ENCODE measurements at regions not wholly inside any gene's neighbourhood (a gene's known extent, or its start where the extent isn't known, plus 50 kb on each side); places are given as distances from the start of the nearest gene placed in this dataset.
"Not testable (repeated sequence)": the region's sequence is repeated elsewhere in the genome, so short reads cannot be mapped to it uniquely, and the experiment has no call there.

DNA sequence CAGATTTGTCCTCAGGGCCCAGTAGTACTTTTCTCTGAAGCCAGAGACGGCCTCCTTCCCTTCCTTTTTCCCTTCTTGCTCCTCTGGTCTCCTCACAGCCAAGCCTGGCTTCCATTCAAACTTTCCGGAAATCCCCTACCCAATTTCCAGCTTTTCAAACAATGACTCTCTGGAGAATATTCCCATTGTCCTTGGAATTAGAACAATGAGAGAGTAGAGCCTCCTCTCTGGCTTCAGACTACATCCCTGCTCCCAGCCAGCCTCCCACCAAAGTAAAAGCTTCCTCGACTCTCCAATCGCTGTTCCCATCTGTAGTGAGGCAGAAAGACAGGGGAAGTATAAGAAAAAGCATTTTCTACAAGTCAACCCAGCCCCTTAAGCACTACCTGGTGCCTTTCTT lies 77.7 kb upstream of the SOX13 start (continued):
- TF ChIP-seq, protein P1, sequence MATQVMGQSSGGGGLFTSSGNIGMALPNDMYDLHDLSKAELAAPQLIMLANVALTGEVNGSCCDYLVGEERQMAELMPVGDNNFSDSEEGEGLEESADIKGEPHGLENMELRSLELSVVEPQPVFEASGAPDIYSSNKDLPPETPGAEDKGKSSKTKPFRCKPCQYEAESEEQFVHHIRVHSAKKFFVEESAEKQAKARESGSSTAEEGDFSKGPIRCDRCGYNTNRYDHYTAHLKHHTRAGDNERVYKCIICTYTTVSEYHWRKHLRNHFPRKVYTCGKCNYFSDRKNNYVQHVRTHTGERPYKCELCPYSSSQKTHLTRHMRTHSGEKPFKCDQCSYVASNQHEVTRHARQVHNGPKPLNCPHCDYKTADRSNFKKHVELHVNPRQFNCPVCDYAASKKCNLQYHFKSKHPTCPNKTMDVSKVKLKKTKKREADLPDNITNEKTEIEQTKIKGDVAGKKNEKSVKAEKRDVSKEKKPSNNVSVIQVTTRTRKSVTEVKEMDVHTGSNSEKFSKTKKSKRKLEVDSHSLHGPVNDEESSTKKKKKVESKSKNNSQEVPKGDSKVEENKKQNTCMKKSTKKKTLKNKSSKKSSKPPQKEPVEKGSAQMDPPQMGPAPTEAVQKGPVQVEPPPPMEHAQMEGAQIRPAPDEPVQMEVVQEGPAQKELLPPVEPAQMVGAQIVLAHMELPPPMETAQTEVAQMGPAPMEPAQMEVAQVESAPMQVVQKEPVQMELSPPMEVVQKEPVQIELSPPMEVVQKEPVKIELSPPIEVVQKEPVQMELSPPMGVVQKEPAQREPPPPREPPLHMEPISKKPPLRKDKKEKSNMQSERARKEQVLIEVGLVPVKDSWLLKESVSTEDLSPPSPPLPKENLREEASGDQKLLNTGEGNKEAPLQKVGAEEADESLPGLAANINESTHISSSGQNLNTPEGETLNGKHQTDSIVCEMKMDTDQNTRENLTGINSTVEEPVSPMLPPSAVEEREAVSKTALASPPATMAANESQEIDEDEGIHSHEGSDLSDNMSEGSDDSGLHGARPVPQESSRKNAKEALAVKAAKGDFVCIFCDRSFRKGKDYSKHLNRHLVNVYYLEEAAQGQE (IDR thresholded peaks at IDR 0.05; ENCODE audit: unreplicated experiment) = no peak
- no peak for TF ChIP-seq ZNF331 (CRISPR knock-in tag; IDR thresholded peaks at IDR 0.05; ENCODE audit: low read depth)
- no peak for TF ChIP-seq POLR2AphosphoS5 (IDR thresholded peaks at IDR 0.05; ENCODE audit: low read depth)
- no peak for TF ChIP-seq EZH2 (IDR thresholded peaks at IDR 0.05; ENCODE audit: low read depth, unreplicated experiment)
- TF ChIP-seq CREB1 (CRISPR knock-in tag; IDR thresholded peaks at IDR 0.05; ENCODE audit: low read depth) = no peak
- TF ChIP-seq ETS1 (IDR thresholded peaks at IDR 0.05) = no peak

- Histone ChIP-seq H3K27me3 (ENCODE audit: insufficient read depth) (peaks cover 31% of the 10 kb centered on the region), H3K79me2 (replicated peaks; ENCODE audit: insufficient read depth) (no peaks in the 10 kb centered on the region), H3K27ac (ENCODE audit: low read depth) (no peak overlapping the region), H3K4me1 (ENCODE audit: insufficient read depth) (peaks cover 51% of the 10 kb centered on the region), H3K4me2 (peak overlapping the region; percentile 71), H2AFZ (no peak overlapping the region), H4K20me1 (replicated peaks; ENCODE audit: insufficient read depth) (no peaks in the 10 kb centered on the region), H3K9me2 (ENCODE audit: insufficient read depth) (no peaks in the 10 kb centered on the region), H3F3A (replicated peaks; ENCODE audit: low read depth) (no peaks in the 10 kb centered on the region), H3K36me3 (ENCODE audit: insufficient read depth) (no peaks in the 10 kb centered on the region), H3K4me3 (peak overlapping the region; percentile 36)
- ATAC-seq (peak; percentile 79), DNase-seq (ENCODE audit: low spot score) (peak; percentile 86)
- Mint-ChIP-seq H3K27ac (no peak overlapping the region), H3K4me3 (no peak overlapping the region; the same call in 2 of the 3 replicates), H3K36me3 (ENCODE audit: low read depth) (peaks cover 9% of the 10 kb centered on the region), H3K9me3 (peaks cover 13% of the 10 kb centered on the region), H3K27me3 (ENCODE audit: insufficient read depth, low read depth, poor library complexity) (peaks cover 15% of the 10 kb centered on the region), H3K4me1 (peaks cover 38% of the 10 kb centered on the region)
- TF ChIP-seq, protein P2, sequence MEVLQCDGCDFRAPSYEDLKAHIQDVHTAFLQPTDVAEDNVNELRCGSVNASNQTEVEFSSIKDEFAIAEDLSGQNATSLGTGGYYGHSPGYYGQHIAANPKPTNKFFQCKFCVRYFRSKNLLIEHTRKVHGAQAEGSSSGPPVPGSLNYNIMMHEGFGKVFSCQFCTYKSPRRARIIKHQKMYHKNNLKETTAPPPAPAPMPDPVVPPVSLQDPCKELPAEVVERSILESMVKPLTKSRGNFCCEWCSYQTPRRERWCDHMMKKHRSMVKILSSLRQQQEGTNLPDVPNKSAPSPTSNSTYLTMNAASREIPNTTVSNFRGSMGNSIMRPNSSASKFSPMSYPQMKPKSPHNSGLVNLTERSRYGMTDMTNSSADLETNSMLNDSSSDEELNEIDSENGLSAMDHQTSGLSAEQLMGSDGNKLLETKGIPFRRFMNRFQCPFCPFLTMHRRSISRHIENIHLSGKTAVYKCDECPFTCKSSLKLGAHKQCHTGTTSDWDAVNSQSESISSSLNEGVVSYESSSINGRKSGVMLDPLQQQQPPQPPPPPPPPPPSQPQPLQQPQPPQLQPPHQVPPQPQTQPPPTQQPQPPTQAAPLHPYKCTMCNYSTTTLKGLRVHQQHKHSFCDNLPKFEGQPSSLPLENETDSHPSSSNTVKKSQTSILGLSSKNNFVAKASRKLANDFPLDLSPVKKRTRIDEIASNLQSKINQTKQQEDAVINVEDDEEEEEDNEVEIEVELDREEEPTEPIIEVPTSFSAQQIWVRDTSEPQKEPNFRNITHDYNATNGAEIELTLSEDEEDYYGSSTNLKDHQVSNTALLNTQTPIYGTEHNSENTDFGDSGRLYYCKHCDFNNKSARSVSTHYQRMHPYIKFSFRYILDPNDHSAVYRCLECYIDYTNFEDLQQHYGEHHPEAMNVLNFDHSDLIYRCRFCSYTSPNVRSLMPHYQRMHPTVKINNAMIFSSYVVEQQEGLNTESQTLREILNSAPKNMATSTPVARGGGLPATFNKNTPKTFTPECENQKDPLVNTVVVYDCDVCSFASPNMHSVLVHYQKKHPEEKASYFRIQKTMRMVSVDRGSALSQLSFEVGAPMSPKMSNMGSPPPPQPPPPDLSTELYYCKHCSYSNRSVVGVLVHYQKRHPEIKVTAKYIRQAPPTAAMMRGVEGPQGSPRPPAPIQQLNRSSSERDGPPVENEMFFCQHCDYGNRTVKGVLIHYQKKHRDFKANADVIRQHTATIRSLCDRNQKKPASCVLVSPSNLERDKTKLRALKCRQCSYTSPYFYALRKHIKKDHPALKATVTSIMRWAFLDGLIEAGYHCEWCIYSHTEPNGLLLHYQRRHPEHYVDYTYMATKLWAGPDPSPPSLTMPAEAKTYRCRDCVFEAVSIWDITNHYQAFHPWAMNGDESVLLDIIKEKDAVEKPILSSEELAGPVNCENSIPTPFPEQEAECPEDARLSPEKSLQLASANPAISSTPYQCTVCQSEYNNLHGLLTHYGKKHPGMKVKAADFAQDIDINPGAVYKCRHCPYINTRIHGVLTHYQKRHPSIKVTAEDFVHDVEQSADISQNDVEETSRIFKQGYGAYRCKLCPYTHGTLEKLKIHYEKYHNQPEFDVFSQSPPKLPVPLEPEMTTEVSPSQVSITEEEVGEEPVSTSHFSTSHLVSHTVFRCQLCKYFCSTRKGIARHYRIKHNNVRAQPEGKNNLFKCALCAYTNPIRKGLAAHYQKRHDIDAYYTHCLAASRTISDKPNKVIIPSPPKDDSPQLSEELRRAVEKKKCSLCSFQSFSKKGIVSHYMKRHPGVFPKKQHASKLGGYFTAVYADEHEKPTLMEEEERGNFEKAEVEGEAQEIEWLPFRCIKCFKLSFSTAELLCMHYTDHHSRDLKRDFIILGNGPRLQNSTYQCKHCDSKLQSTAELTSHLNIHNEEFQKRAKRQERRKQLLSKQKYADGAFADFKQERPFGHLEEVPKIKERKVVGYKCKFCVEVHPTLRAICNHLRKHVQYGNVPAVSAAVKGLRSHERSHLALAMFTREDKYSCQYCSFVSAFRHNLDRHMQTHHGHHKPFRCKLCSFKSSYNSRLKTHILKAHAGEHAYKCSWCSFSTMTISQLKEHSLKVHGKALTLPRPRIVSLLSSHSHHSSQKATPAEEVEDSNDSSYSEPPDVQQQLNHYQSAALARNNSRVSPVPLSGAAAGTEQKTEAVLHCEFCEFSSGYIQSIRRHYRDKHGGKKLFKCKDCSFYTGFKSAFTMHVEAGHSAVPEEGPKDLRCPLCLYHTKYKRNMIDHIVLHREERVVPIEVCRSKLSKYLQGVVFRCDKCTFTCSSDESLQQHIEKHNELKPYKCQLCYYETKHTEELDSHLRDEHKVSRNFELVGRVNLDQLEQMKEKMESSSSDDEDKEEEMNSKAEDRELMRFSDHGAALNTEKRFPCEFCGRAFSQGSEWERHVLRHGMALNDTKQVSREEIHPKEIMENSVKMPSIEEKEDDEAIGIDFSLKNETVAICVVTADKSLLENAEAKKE (CRISPR knock-in tag; IDR thresholded peaks at IDR 0.05) = peak; percentile 64; the same call in 1 of the 2 replicates
- TF ChIP-seq CREB1 (CRISPR knock-in tag; IDR thresholded peaks at IDR 0.05; ENCODE audit: low read depth) = no peak
These were observed 76.8 kb upstream of the SOX13 start for GRCh38 chr1:203996126-203996525.

DNA sequence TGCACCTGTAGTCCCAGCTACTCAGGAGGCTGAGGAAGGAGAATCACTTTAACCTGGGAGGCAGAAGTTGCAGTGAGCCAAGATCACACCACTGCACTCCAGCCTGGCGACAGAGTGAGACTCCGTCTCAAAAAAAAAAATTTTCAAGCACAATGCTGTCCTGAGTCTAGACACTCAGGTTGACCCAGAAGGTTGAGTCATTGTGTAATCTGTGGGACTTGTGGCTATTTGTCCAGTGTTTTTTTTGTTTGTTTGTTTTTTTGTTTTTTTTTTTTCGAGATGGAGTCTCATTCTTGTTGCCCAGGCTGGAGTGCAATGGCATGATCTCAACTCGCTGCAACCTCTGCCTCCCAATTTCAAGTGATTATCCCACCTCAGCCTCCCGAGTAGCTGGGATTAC lies 74.3 kb upstream of the SOX13 start:
- not testable (repeated sequence) for H3K9me2 ChIP-seq (ENCODE audit: insufficient read depth); H3K79me2 ChIP-seq (replicated peaks; ENCODE audit: insufficient read depth); ATAC-seq; H3K4me3 Mint-ChIP-seq; H3F3A ChIP-seq (replicated peaks; ENCODE audit: low read depth); H3K36me3 ChIP-seq (ENCODE audit: insufficient read depth); H3K27ac Mint-ChIP-seq; H3K36me3 Mint-ChIP-seq (ENCODE audit: low read depth); H2AFZ ChIP-seq; DNase-seq (ENCODE audit: low spot score); H3K27ac ChIP-seq (ENCODE audit: low read depth); H3K4me3 ChIP-seq; H4K20me1 ChIP-seq (replicated peaks; ENCODE audit: insufficient read depth); H3K4me2 ChIP-seq
- Histone ChIP-seq H3K27me3 (ENCODE audit: insufficient read depth) (peaks cover 31% of the 10 kb centered on the region), H3K4me1 (ENCODE audit: insufficient read depth) (peaks cover 61% of the 10 kb centered on the region)
- H3K4me1 Mint-ChIP-seq = peaks cover 49% of the 10 kb centered on the region
- H3K9me3 Mint-ChIP-seq = peaks cover 13% of the 10 kb centered on the region
- peaks cover 15% of the 10 kb centered on the region for H3K27me3 Mint-ChIP-seq (ENCODE audit: insufficient read depth, low read depth, poor library complexity)
